Left lung (tissue), 4 donors: ENCODE measurements at regions not wholly inside any gene's neighbourhood (a gene's known extent, or its start where the extent isn't known, plus 50 kb on each side); places are given as distances from the start of the nearest gene placed in this dataset.

Experiments used
- ATAC-seq: fragments of 200-7000 bp; cut with Tn5 transposase; one replicate; pipeline ENCODE4 v1.9.1; 2020; ENCODE audit warnings: moderate library complexity
- DNase-seq, 4 donors: peaks; one replicate each; pipeline ENCODE4 v3.0.0-alpha.2; 2013 to 2020
- H3K27ac ChIP-seq, 2 donors: fragments of 200-600 bp; sonication (generic) in 1 of 2; one replicate each; pipeline versions ENCODE4 v1.5.0 to v1.8.0; 2020 to 2021
- H3K27me3 ChIP-seq, 2 donors: fragments of 200-600 bp; sonication (generic) in 1 of 2; one replicate each; pipeline versions ENCODE4 v1.5.0 to v1.8.0; 2020 to 2021
- H3K36me3 ChIP-seq, 2 donors: fragments of 200-600 bp; sonication (generic) in 1 of 2; one replicate each; pipeline versions ENCODE4 v1.5.0 to v1.8.0; 2020 to 2021
- H3K4me1 ChIP-seq, 2 donors: fragments of 200-600 bp; one replicate each; pipeline ENCODE4 v1.8.0; 2021
- H3K4me3 ChIP-seq, 2 donors: fragments of 200-600 bp; sonication (generic) in 1 of 2; one replicate each; pipeline versions ENCODE4 v1.5.0 to v1.8.0; 2020 to 2021; ENCODE audit warnings: mild to moderate bottlenecking in 1 of 2
- H3K9me3 ChIP-seq, 2 donors: fragments of 200-600 bp; sonication (generic) in 1 of 2; one replicate each; pipeline versions ENCODE4 v1.5.0 to v1.8.0; 2020 to 2021
- CTCF ChIP-seq, 2 donors: fragments of 200-600 bp; sonication (generic) in 1 of 2; IDR thresholded peaks; one replicate each; pipeline versions ENCODE4 v1.5.0 to v1.8.0; 2021; ENCODE audit warnings: antibody characterized with exemption in 2 of 2
- intact Hi-C, 2 donors: fragments of 100-400 bp; cut with DNase I; formaldehyde crosslinking; loops; one replicate each; pipeline versions ENCODE4 v1.11.2 to v1.14.2; 2022
- donor health status: DM: no; HTN: yes; CAD: no.
- donor health status: DM: no; HTN: no; CAD: no.

- H3K4me1 ChIP-seq, result no peaks in the 10 kb centered on the region
- DNase-seq, result no peak
- no peak for ATAC-seq
- no peaks in the 10 kb centered on the region for H3K36me3 ChIP-seq
- no peak overlapping the region for H3K4me3 ChIP-seq
- H3K9me3 ChIP-seq, result no peaks in the 10 kb centered on the region
- intact Hi-C loops, result no loop called here
- H3K27me3 ChIP-seq, result no peaks in the 10 kb centered on the region
- TF ChIP-seq CTCF (IDR thresholded peaks at IDR 0.05), result no peak
- no peak overlapping the region for H3K27ac ChIP-seq
Measured at GRCh38 chr15:96692826-96693225, 362.3 kb downstream of the NR2F2 start.

DNA sequence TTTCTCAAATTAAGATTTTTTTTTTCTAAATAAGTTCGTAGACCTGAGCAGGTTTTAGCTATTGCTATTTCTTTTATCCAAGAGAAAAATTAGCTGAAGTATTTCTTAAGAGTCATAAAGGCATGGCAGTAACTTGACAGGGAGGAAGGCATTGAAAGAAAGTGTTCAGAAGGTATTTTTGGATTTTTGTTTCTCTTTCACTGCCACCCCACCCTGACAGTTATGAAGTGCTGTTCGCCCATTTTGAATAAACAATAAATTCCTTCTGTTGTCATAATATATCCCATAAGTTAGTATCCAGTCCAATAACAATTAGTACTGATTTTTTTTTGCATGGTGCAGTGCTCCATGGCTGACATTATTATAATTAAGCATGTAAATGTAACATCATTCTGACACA lies 363.0 kb downstream of the NR2F2 start:
- DNase-seq, result no peak
- no peak for ATAC-seq
- H3K4me3 ChIP-seq, result no peak overlapping the region
- H3K4me1 ChIP-seq, result no peaks in the 10 kb centered on the region
- no peak for TF ChIP-seq CTCF (IDR thresholded peaks at IDR 0.05)
- no peak overlapping the region for H3K27ac ChIP-seq
- H3K27me3 ChIP-seq, result no peaks in the 10 kb centered on the region
- H3K9me3 ChIP-seq, result no peaks in the 10 kb centered on the region
- intact Hi-C loops, result no loop called here
- no peaks in the 10 kb centered on the region for H3K36me3 ChIP-seq

DNA sequence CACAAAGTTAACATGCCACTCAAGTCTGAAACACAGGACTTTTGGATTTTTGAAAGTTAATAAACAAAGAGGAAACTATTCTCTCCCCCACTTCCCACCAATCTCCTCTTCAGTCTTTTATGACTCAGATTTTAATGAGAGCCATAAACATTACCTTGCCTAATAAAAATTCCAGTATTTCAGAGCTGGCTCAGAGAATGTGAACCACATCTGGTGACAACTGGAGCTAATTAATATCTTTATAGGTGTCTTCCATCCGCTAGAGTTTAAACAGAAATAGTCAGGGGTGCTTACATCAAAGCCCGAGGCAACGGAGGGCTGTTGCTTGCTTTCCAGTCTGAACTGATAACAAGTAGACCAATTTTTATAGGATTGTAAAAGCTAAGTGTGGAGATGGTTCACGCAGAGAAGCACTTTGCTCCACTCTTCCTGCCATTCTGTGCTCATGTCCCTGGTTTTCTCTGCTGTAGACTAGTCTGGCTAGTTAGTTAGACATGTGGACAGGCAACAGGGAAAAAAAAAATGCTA lies 363.6 kb downstream of the NR2F2 start:
- H3K4me3 ChIP-seq, result no peak overlapping the region
- H3K27ac ChIP-seq, result no peak overlapping the region
- DNase-seq (no peak), ATAC-seq (no peak)
- H3K4me1 ChIP-seq, result no peaks in the 10 kb centered on the region
- no peaks in the 10 kb centered on the region for H3K27me3 ChIP-seq
- intact Hi-C loops, result no loop called here
- no peak for TF ChIP-seq CTCF (IDR thresholded peaks at IDR 0.05)
- no peaks in the 10 kb centered on the region for H3K36me3 ChIP-seq
- H3K9me3 ChIP-seq, result no peaks in the 10 kb centered on the region

DNA sequence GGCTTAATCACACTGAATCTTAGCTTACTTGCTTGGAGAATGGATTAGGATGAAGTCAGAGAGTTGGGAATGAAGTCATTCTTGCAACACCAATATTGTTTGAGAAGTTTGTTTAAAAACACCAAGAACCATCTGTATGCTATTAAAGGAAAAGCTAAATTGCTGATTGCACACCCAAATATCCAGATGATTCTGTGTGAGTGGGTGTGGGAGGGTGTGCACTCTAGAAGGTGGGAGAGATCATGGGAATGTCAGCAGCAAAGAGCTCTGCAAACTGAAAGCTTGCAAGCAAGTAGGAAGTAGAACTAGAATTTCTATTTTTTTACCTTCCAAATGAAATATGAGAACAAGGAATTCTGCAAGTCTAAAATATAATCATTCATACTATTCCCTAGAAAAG lies 364.9 kb downstream of the NR2F2 start:
- Histone ChIP-seq H3K4me1 (no peaks in the 10 kb centered on the region), H3K27ac (no peak overlapping the region), H3K36me3 (no peaks in the 10 kb centered on the region), H3K4me3 (no peak overlapping the region), H3K9me3 (no peaks in the 10 kb centered on the region), H3K27me3 (no peaks in the 10 kb centered on the region)
- no peak for TF ChIP-seq CTCF (IDR thresholded peaks at IDR 0.05)
- no peak for ATAC-seq
- intact Hi-C loops, result no loop called here
- DNase-seq, result no peak

- no peak for DNase-seq
- ATAC-seq, result no peak
- no peak overlapping the region for H3K27ac ChIP-seq
- peaks cover 0 to 10% of the 10 kb centered on the region in 2 donors for H3K27me3 ChIP-seq
- no peaks in the 10 kb centered on the region for H3K9me3 ChIP-seq
- no peak overlapping the region for H3K4me3 ChIP-seq
- intact Hi-C loops, result no loop called here
- H3K4me1 ChIP-seq, result no peaks in the 10 kb centered on the region
- H3K36me3 ChIP-seq, result no peaks in the 10 kb centered on the region
- TF ChIP-seq CTCF (IDR thresholded peaks at IDR 0.05), result no peak
Measured at GRCh38 chr15:96699871-96700401, 369.4 kb downstream of the NR2F2 start.
